ENCODE measurements at regions not wholly inside any gene's neighbourhood (a gene's known extent, or its start where the extent isn't known, plus 50 kb on each side); places are given as distances from the start of the nearest gene placed in this dataset.

- 81 to 91% (median 84%) methylated on average over 3 of the region's 3 CpGs for WGBS, 3 donors
- H3K4me1 ChIP-seq (ENCODE audit: insufficient read depth): no peaks in the 10 kb centered on the region
- no peaks in the 10 kb centered on the region for H3K9me3 ChIP-seq
- DNase-seq: no peak
- intact Hi-C loops (cut with DNase I): no loop called here
- H3K27me3 ChIP-seq: no peaks in the 10 kb centered on the region
- H3K36me3 ChIP-seq: no peaks in the 10 kb centered on the region
- no peak overlapping the region for H3K27ac ChIP-seq
- no peak for TF ChIP-seq CTCF (IDR thresholded peaks at IDR 0.05)
- TF ChIP-seq EP300 (IDR thresholded peaks at IDR 0.05): no peak
- no peak for TF ChIP-seq POLR2A (IDR thresholded peaks at IDR 0.05)
- H3K4me3 ChIP-seq: no peak overlapping the region
Observed at GRCh38 chr2:188884517-188884916, 89.7 kb upstream of the COL3A1 start.

GRCh38 chr2:188889187-188889586 lies 85.0 kb upstream of the COL3A1 start:
- TF ChIP-seq EP300 (IDR thresholded peaks at IDR 0.05) (no peak), POLR2A (IDR thresholded peaks at IDR 0.05) (no peak), CTCF (IDR thresholded peaks at IDR 0.05) (no peak)
- H3K27ac ChIP-seq: no peak overlapping the region
- no peaks in the 10 kb centered on the region for H3K4me1 ChIP-seq (ENCODE audit: insufficient read depth)
- intact Hi-C loops (cut with DNase I): no loop called here
- DNase-seq: no peak
- H3K27me3 ChIP-seq: no peaks in the 10 kb centered on the region
- no peak overlapping the region for H3K4me3 ChIP-seq
- 95 to 96% (median 96%) methylated on average over 2 of the region's 2 CpGs for WGBS, 3 donors
- H3K36me3 ChIP-seq: no peaks in the 10 kb centered on the region
- no peaks in the 10 kb centered on the region for H3K9me3 ChIP-seq

- intact Hi-C loops (cut with DNase I): no loop called here
- TF ChIP-seq POLR2A (IDR thresholded peaks at IDR 0.05) (no peak), CTCF (IDR thresholded peaks at IDR 0.05) (no peak), EP300 (IDR thresholded peaks at IDR 0.05) (no peak)
- Histone ChIP-seq H3K27ac (no peak overlapping the region), H3K4me1 (ENCODE audit: insufficient read depth) (no peaks in the 10 kb centered on the region), H3K9me3 (no peaks in the 10 kb centered on the region), H3K27me3 (no peaks in the 10 kb centered on the region), H3K36me3 (no peaks in the 10 kb centered on the region), H3K4me3 (no peak overlapping the region)
- WGBS, 3 donors: 82 to 87% (median 82%) methylated on average over 13 of the region's 13 CpGs
- no peak for DNase-seq
Observed at GRCh38 chr2:188890755-188891154, 83.4 kb upstream of the COL3A1 start.

- 4 to 13% (median 10%) methylated on average over 1 of the region's 1 CpG for WGBS, 3 donors
- H3K4me3 ChIP-seq: no peak overlapping the region
- peaks cover 1% of the 10 kb centered on the region for H3K4me1 ChIP-seq (ENCODE audit: insufficient read depth)
- TF ChIP-seq EP300 (IDR thresholded peaks at IDR 0.05) (no peak), POLR2A (IDR thresholded peaks at IDR 0.05) (no peak), CTCF (IDR thresholded peaks at IDR 0.05) (no peak)
- no peaks in the 10 kb centered on the region for H3K9me3 ChIP-seq
- no peak for DNase-seq
- no peaks in the 10 kb centered on the region for H3K36me3 ChIP-seq
- intact Hi-C loops (cut with DNase I): no loop called here
- no peaks in the 10 kb centered on the region for H3K27me3 ChIP-seq
- H3K27ac ChIP-seq: peak overlapping the region in 1 of 2 donors; percentile 19
Observed at GRCh38 chr2:188892636-188893035, 81.5 kb upstream of the COL3A1 start.

GRCh38 chr2:188893972-188894371 lies 80.2 kb upstream of the COL3A1 start:
- H3K4me3 ChIP-seq: no peak overlapping the region
- H3K27me3 ChIP-seq: no peaks in the 10 kb centered on the region
- peaks cover 1% of the 10 kb centered on the region for H3K4me1 ChIP-seq (ENCODE audit: insufficient read depth)
- H3K27ac ChIP-seq: no peak overlapping the region
- DNase-seq: no peak
- no peaks in the 10 kb centered on the region for H3K36me3 ChIP-seq
- intact Hi-C loops (cut with DNase I): no loop called here
- TF ChIP-seq POLR2A (IDR thresholded peaks at IDR 0.05): no peak
- TF ChIP-seq CTCF (IDR thresholded peaks at IDR 0.05): no peak
- no peak for TF ChIP-seq EP300 (IDR thresholded peaks at IDR 0.05)
- no peaks in the 10 kb centered on the region for H3K9me3 ChIP-seq
- WGBS, 3 donors: 31 to 40% (median 31%) methylated on average over 2 of the region's 2 CpGs

Measured in ovary (tissue), 7 donors.